GM19372 (cell line): ENCODE measurements at regions not wholly inside any gene's neighbourhood (a gene's known extent, or its start where the extent isn't known, plus 50 kb on each side); places are given as distances from the start of the nearest gene placed in this dataset.
"Not testable (repeated sequence)": the region's sequence is repeated elsewhere in the genome, so short reads cannot be mapped to it uniquely, and the experiment has no call there.

Experiments used
- ATAC-seq: cut with Tn5 transposase; IDR thresholded peaks from one replicate; pipeline ENCODE4 v1.9.1; 2021; ENCODE audit warnings: mild to moderate bottlenecking, low read depth, moderate library complexity; ENCODE audit not compliant: unreplicated experiment

GRCh38 chr2:87587934-87588333 lies 160.0 kb upstream of the PLGLB2 start:
- ATAC-seq = not testable (repeated sequence)

GRCh38 chr2:87592974-87593373 lies 154.9 kb upstream of the PLGLB2 start:
- not testable (repeated sequence) for ATAC-seq

- ATAC-seq = not testable (repeated sequence)
Measured at GRCh38 chr2:87593784-87594610, 153.9 kb upstream of the PLGLB2 start.

GRCh38 chr2:87594611-87594992 lies 153.3 kb upstream of the PLGLB2 start:
- ATAC-seq = not testable (repeated sequence)

- not testable (repeated sequence) for ATAC-seq
Measured at GRCh38 chr2:87595017-87595416, 152.9 kb upstream of the PLGLB2 start.

GRCh38 chr2:87600961-87601360 lies 146.9 kb upstream of the PLGLB2 start:
- ATAC-seq = not testable (repeated sequence)

- not testable (repeated sequence) for ATAC-seq
Measured at GRCh38 chr2:87602118-87602517, 145.8 kb upstream of the PLGLB2 start.

GRCh38 chr2:87602728-87603127 lies 145.2 kb upstream of the PLGLB2 start:
- not testable (repeated sequence) for ATAC-seq

GRCh38 chr2:87603418-87604278 lies 144.2 kb upstream of the PLGLB2 start:
- not testable (repeated sequence) for ATAC-seq

- ATAC-seq = not testable (repeated sequence)
Measured at GRCh38 chr2:87604279-87604818, 143.5 kb upstream of the PLGLB2 start.

GRCh38 chr2:87604980-87605379 lies 142.9 kb upstream of the PLGLB2 start:
- ATAC-seq = not testable (repeated sequence)

- ATAC-seq = not testable (repeated sequence)
Measured at GRCh38 chr2:87608377-87609166, 139.3 kb upstream of the PLGLB2 start.

GRCh38 chr2:87610974-87611373 lies 136.9 kb upstream of the PLGLB2 start:
- not testable (repeated sequence) for ATAC-seq

GRCh38 chr2:87611416-87611815 lies 136.5 kb upstream of the PLGLB2 start:
- not testable (repeated sequence) for ATAC-seq

GRCh38 chr2:87611956-87612355 lies 135.9 kb upstream of the PLGLB2 start:
- ATAC-seq = not testable (repeated sequence)

- not testable (repeated sequence) for ATAC-seq
Measured at GRCh38 chr2:87614829-87615434, 133.0 kb upstream of the PLGLB2 start.

- not testable (repeated sequence) for ATAC-seq
Measured at GRCh38 chr2:87619121-87619520, 128.8 kb upstream of the PLGLB2 start.

GRCh38 chr2:87621139-87621538 lies 126.7 kb upstream of the PLGLB2 start:
- not testable (repeated sequence) for ATAC-seq

GRCh38 chr2:87622720-87623119 lies 125.2 kb upstream of the PLGLB2 start:
- ATAC-seq = not testable (repeated sequence)
